H1 (cell line): ENCODE measurements at regions not wholly inside any gene's neighbourhood (a gene's known extent, or its start where the extent isn't known, plus 50 kb on each side); places are given as distances from the start of the nearest gene placed in this dataset.

ENCODE experiments used
- CTCF ChIA-PET: fragments of 300-600 bp; sonication (Branson Sonifier 250); formaldehyde crosslinking; loops from one replicate; lab custom pipeline; 2021; ENCODE audit not compliant: partially characterized antibody; lab: Charles Lee
- POLR2A ChIA-PET: fragments of 300-600 bp; sonication (Branson Sonifier 250); formaldehyde crosslinking; loops from one replicate; lab custom pipeline; 2021; ENCODE audit warnings: inconsistent platforms; ENCODE audit not compliant: partially characterized antibody; lab: Charles Lee
- DNase-seq, 2 experiments: peaks; one replicate each; pipeline versions ENCODE4 v3.0.0 to v3.0.0-alpha.2; 2010 to 2022; ENCODE audit warnings: low spot score in 2 of 2, low read depth in 1 of 2, mixed read lengths in 1 of 2
- FAIRE-seq: peaks from 2 replicates; lab custom pipeline; 2011; peaks lifted over from hg19 to GRCh38; lab: Jason Lieb, UNC
- H2AFZ ChIP-seq: 2 replicates; pipeline ENCODE4 v1.8.1; 2012; ENCODE audit warnings: low read length, inconsistent platforms
- H2AK5ac ChIP-seq: 2 replicates; pipeline ENCODE4 v1.6.1; 2013; ENCODE audit warnings: low read depth, low read length
- H2BK120ac ChIP-seq: replicated peaks from 2 replicates; pipeline ENCODE3; 2013; ENCODE audit warnings: low read depth, low read length, inconsistent platforms
- H2BK12ac ChIP-seq: 2 replicates; pipeline ENCODE4 v1.6.1; 2013; ENCODE audit warnings: low read depth, low read length
- H2BK15ac ChIP-seq: 2 replicates; pipeline ENCODE4 v1.6.1; 2013; ENCODE audit warnings: low read length
- H2BK20ac ChIP-seq: 2 replicates; pipeline ENCODE4 v1.6.1; 2013; ENCODE audit warnings: low read length
- H2BK5ac ChIP-seq: 2 replicates; pipeline ENCODE4 v1.6.1; 2013; ENCODE audit warnings: low read depth, low read length
- H3K14ac ChIP-seq: 2 replicates; pipeline ENCODE4 v1.6.1; 2013; ENCODE audit warnings: inconsistent platforms; ENCODE audit not compliant: insufficient read length
- H3K18ac ChIP-seq: 2 replicates; pipeline ENCODE4 v1.6.1; 2013; ENCODE audit warnings: low read length; ENCODE audit errors: extremely low read depth
- H3K23ac ChIP-seq: 2 replicates; pipeline ENCODE4 v1.6.1; 2013; ENCODE audit warnings: inconsistent platforms; ENCODE audit not compliant: insufficient read length
- H3K23me2 ChIP-seq: 2 replicates; pipeline ENCODE4 v1.6.1; 2013; ENCODE audit warnings: low read depth, low read length
- H3K27ac ChIP-seq: 2 replicates; pipeline ENCODE4 v1.6.1; 2011; ENCODE audit warnings: low read depth, low read length, inconsistent platforms
- H3K27me3 ChIP-seq, 4 experiments: replicated peaks in 1 of 4; 1 replicate in 1 of 4; 2 replicates in 3 of 4; pipeline versions ENCODE4 v1.6.1 to v1.8.1; 2011 to 2013; ENCODE audit warnings: low read length in 3 of 4, mild to moderate bottlenecking in 3 of 4, inconsistent platforms in 2 of 4, mixed read lengths in 2 of 4, moderate library complexity in 1 of 4; ENCODE audit not compliant: control insufficient read depth in 3 of 4, insufficient read depth in 3 of 4; ENCODE audit errors: extremely low read depth in 1 of 4
- H3K36me3 ChIP-seq, 4 experiments: 2 replicates each; pipeline versions ENCODE4 v1.6.1 to v1.8.1; 2011 to 2013; ENCODE audit warnings: mild to moderate bottlenecking in 4 of 4, low read length in 3 of 4, moderate library complexity in 2 of 4, control low read depth in 1 of 4, inconsistent platforms in 1 of 4; ENCODE audit not compliant: insufficient read depth in 4 of 4, control insufficient read depth in 2 of 4
- H3K4ac ChIP-seq: replicated peaks from 2 replicates; pipeline ENCODE3; 2013; ENCODE audit warnings: low read length, low read depth, mixed read lengths, inconsistent platforms; ENCODE audit not compliant: insufficient read length
- H3K4me1 ChIP-seq, 4 experiments: replicated peaks in 1 of 4; 1 replicate in 1 of 4; 2 replicates in 3 of 4; pipeline versions ENCODE4 v1.6.1 to v1.8.1; 2011 to 2013; ENCODE audit warnings: low read length in 3 of 4, inconsistent platforms in 2 of 4, mixed read lengths in 1 of 4; ENCODE audit not compliant: insufficient read depth in 4 of 4, control insufficient read depth in 3 of 4
- H3K4me2 ChIP-seq, 2 experiments: 2 replicates each; pipeline versions ENCODE4 v1.6.1 to v1.8.1; 2011 to 2013; ENCODE audit warnings: low read depth in 2 of 2, low read length in 2 of 2, control low read depth in 1 of 2, inconsistent platforms in 1 of 2, mild to moderate bottlenecking in 1 of 2; ENCODE audit not compliant: insufficient read depth in 1 of 2
- H3K4me3 ChIP-seq, 4 experiments: fragments of 200-600, 300-600 bp in 1 of 4; sonication (generic), shearing (Covaris generic), sonication (Bioruptor Twin) in 1 of 4; 2 replicates each; pipeline versions ENCODE4 v1.5.1 to v1.8.1; 2011 to 2016; ENCODE audit warnings: low read length in 4 of 4, low read depth in 3 of 4, control low read depth in 2 of 4, inconsistent platforms in 2 of 4, mild to moderate bottlenecking in 2 of 4, mixed read lengths in 1 of 4, moderate library complexity in 1 of 4; ENCODE audit not compliant: insufficient read depth in 2 of 4; ENCODE audit errors: extremely low read depth in 1 of 4
- H3K56ac ChIP-seq: replicated peaks from 2 replicates; pipeline ENCODE3; 2013; ENCODE audit warnings: low read depth, mild to moderate bottlenecking, mixed read lengths, low read length, inconsistent platforms; ENCODE audit not compliant: insufficient read length
- H3K79me1 ChIP-seq: 2 replicates; pipeline ENCODE4 v1.6.1; 2013; ENCODE audit warnings: low read depth, low read length, control low read depth
- H3K79me2 ChIP-seq, 2 experiments: 2 replicates each; pipeline versions ENCODE4 v1.6.1 to v1.8.1; 2012 to 2013; ENCODE audit warnings: low read length in 2 of 2, mild to moderate bottlenecking in 2 of 2, inconsistent platforms in 1 of 2; ENCODE audit not compliant: insufficient read depth in 2 of 2, control insufficient read depth in 1 of 2
- H3K9ac ChIP-seq, 4 experiments: replicated peaks in 1 of 4; 1 replicate in 1 of 4; 2 replicates in 3 of 4; pipeline versions ENCODE4 v1.6.1 to v1.8.1; 2011 to 2013; ENCODE audit warnings: low read depth in 3 of 4, low read length in 3 of 4, control low read depth in 2 of 4, mild to moderate bottlenecking in 2 of 4, moderate library complexity in 2 of 4, inconsistent platforms in 1 of 4; ENCODE audit errors: extremely low read depth in 1 of 4
- H3K9me3 ChIP-seq, 2 experiments: 2 replicates each; pipeline versions ENCODE4 v1.6.1 to v1.8.1; 2012 to 2013; ENCODE audit warnings: mild to moderate bottlenecking in 2 of 2, moderate library complexity in 2 of 2, control low read depth in 1 of 2, inconsistent platforms in 1 of 2, low read depth in 1 of 2, low read length in 1 of 2, mixed read lengths in 1 of 2; ENCODE audit not compliant: insufficient read depth in 2 of 2
- H4K20me1 ChIP-seq, 2 experiments: replicated peaks in 1 of 2; 2 replicates each; pipeline versions ENCODE3 to v1.8.1; 2011 to 2013; ENCODE audit warnings: inconsistent platforms in 2 of 2, low read length in 2 of 2, mild to moderate bottlenecking in 1 of 2; ENCODE audit not compliant: insufficient read depth in 2 of 2, control insufficient read depth in 1 of 2
- H4K5ac ChIP-seq: 2 replicates; pipeline ENCODE4 v1.6.1; 2013; ENCODE audit warnings: low read length, low read depth, mixed read lengths, inconsistent platforms; ENCODE audit not compliant: insufficient read length
- H4K8ac ChIP-seq: 2 replicates; pipeline ENCODE4 v1.8.0; 2013; ENCODE audit warnings: mild to moderate bottlenecking, moderate library complexity, low read length, inconsistent platforms; ENCODE audit not compliant: insufficient read depth; ENCODE audit errors: extremely low read depth
- H4K91ac ChIP-seq: replicated peaks from 2 replicates; pipeline ENCODE3; 2013; ENCODE audit warnings: low read length, mixed read lengths, inconsistent platforms; ENCODE audit not compliant: insufficient read length
- BACH1 ChIP-seq: IDR thresholded peaks from 2 replicates; pipeline ENCODE4 v1.6.1; 2012; ENCODE audit warnings: low read length, improper control_type of control experiment
- CHD1 ChIP-seq: IDR thresholded peaks from 2 replicates; pipeline ENCODE4 v1.6.1; 2012; ENCODE audit warnings: low read depth, low read length, improper control_type of control experiment
- FOSL1 ChIP-seq: IDR thresholded peaks from 2 replicates; pipeline ENCODE4 v1.6.1; 2011; ENCODE audit warnings: mild to moderate bottlenecking, low read depth, low read length, moderate library complexity; ENCODE audit not compliant: insufficient read depth
- HDAC2 ChIP-seq, 2 experiments: fragments of 300-600 bp in 1 of 2; sonication (generic) in 1 of 2; IDR thresholded peaks; 2 replicates each; pipeline ENCODE4 v1.6.1; 2011 to 2012; ENCODE audit warnings: low read depth in 2 of 2, low read length in 2 of 2, mild to moderate bottlenecking in 2 of 2, moderate library complexity in 2 of 2, borderline replicate concordance in 1 of 2, inconsistent platforms in 1 of 2
- HDAC6 ChIP-seq: IDR thresholded peaks from one replicate; pipeline ENCODE4 v1.7.1; 2012; ENCODE audit warnings: low read depth, mild to moderate bottlenecking, inconsistent platforms, low read length, moderate library complexity
- NANOG ChIP-seq: IDR thresholded peaks from 2 replicates; pipeline ENCODE4 v1.6.1; 2011; ENCODE audit warnings: low read length, low read depth, mild to moderate bottlenecking, inconsistent platforms; ENCODE audit not compliant: insufficient read depth, poor library complexity, severe bottlenecking
- RNF2 ChIP-seq: fragments of 200-900, 300-1000 bp; sonication (generic); IDR thresholded peaks from 2 replicates; pipeline ENCODE4 v1.7.1; 2016; ENCODE audit warnings: borderline replicate concordance, low read depth, mild to moderate bottlenecking, antibody characterized with exemption, low read length; ENCODE audit not compliant: poor library complexity, severe bottlenecking; ENCODE audit errors: missing control alignments
- RXRA ChIP-seq: IDR thresholded peaks from 2 replicates; pipeline ENCODE4 v1.6.1; 2011; ENCODE audit warnings: low read depth, mild to moderate bottlenecking, low read length, moderate library complexity; ENCODE audit not compliant: insufficient read depth
- SIRT6 ChIP-seq: IDR thresholded peaks from one replicate; pipeline ENCODE4 v1.7.1; 2012; ENCODE audit warnings: low read length, inconsistent platforms
- SP1 ChIP-seq: IDR thresholded peaks from 2 replicates; pipeline ENCODE4 v1.6.1; 2011; ENCODE audit warnings: low read depth, low read length
- TCF12 ChIP-seq: IDR thresholded peaks from 2 replicates; pipeline ENCODE4 v1.6.1; 2011; ENCODE audit warnings: low read depth, mild to moderate bottlenecking, low read length
- WGBS, 2 experiments: shearing (Covaris generic) in 1 of 2; methylation state at CpG; one replicate each; pipeline versions ENCODE4 v1.1.6 to v1.1.7; 2013 to 2015; ENCODE audit warnings: low lambda C conversion rate in 2 of 2, mixed read lengths in 2 of 2, inconsistent platforms in 1 of 2, low coverage in 1 of 2, missing lambda C conversion rate in 1 of 2; ENCODE audit not compliant: insufficient replicate concordance in 2 of 2, insufficient coverage in 1 of 2, insufficient read length in 1 of 2; ENCODE audit errors: extremely low coverage in 1 of 2, missing lambda C conversion rate in 1 of 2; 5-methylcytosine and 5-hydroxymethylcytosine counted together

GRCh38 chr7:25911738-25912607 lies 240.0 kb upstream of the NFE2L3 start:
- Histone ChIP-seq H2AK5ac (no peak overlapping the region), H3K23me2 (no peaks in the 10 kb centered on the region), H3K4me3 (no peak overlapping the region), H3K27ac (no peak overlapping the region), H2BK5ac (no peak overlapping the region), H3K18ac (no peak overlapping the region), H2BK15ac (no peak overlapping the region), H3K56ac (no peak overlapping the region), H2BK120ac (no peak overlapping the region), H2AFZ (no peak overlapping the region), H3K27me3 (no peaks in the 10 kb centered on the region), H3K4me2 (no peak overlapping the region), H3K36me3 (no peaks in the 10 kb centered on the region), H3K4me1 (peaks cover 0 to 6% (median 3%) of the 10 kb centered on the region in 4 experiments; a peak in 3 of 7 replicates), H3K14ac (no peak overlapping the region), H3K79me1 (no peaks in the 10 kb centered on the region), H3K4ac (no peak overlapping the region), H3K79me2 (no peaks in the 10 kb centered on the region), H3K9me3 (no peaks in the 10 kb centered on the region), H4K8ac (no peak overlapping the region), H3K23ac (no peak overlapping the region), H4K5ac (no peak overlapping the region), H2BK12ac (no peak overlapping the region), H4K20me1 (no peaks in the 10 kb centered on the region), H2BK20ac (no peak overlapping the region), H4K91ac (no peak overlapping the region), H3K9ac (no peak overlapping the region)
- no peak for DNase-seq
- CTCF ChIA-PET: no interaction called here
- 86% methylated on average over 7 of the region's 7 CpGs; no CpG with 5 or more reads in 1 of the 2 experiments for WGBS, 2 experiments
- no peak for FAIRE-seq
- POLR2A ChIA-PET: interaction anchor here (0.7 kb wide), 1 partner anchor 394 kb away, joined by 3 read pairs; no protein-coding TSS in a partner anchor
- TF ChIP-seq TCF12: no peak
- TF ChIP-seq HDAC2 (IDR thresholded peaks at IDR 0.05; ENCODE audit: borderline replicate concordance in 1 of 2, low read depth in 2 of 2, low read length in 2 of 2): no peak
- no peak for TF ChIP-seq FOSL1
- TF ChIP-seq HDAC6: no peak
- no peak for TF ChIP-seq BACH1
- no peak for TF ChIP-seq SIRT6
- no peak for TF ChIP-seq RNF2
- no peak for TF ChIP-seq NANOG
- no peak for TF ChIP-seq CHD1
- no peak for TF ChIP-seq SP1
- no peak for TF ChIP-seq RXRA
